Bone marrow (tissue), 2 donors: ENCODE measurements at regions not wholly inside any gene's neighbourhood (a gene's known extent, or its start where the extent isn't known, plus 50 kb on each side); places are given as distances from the start of the nearest gene placed in this dataset.
"Not testable (repeated sequence)": the region's sequence is repeated elsewhere in the genome, so short reads cannot be mapped to it uniquely, and the experiment has no call there.

Source experiments
- DNase-seq, 2 donors: peaks; one replicate each; lab custom pipeline; 2025; lab: John Stamatoyannopoulos, UW

- DNase-seq = not testable (repeated sequence)
Observed at GRCh38 chr7:80292634-80293033, 158.0 kb downstream of the GNAI1 start.

GRCh38 chr7:80288175-80289122, 153.8 kb downstream of the GNAI1 start:
- peak in 1 of 2 donors; percentile 34 for DNase-seq

GRCh38 chr7:80287400-80288174, 153.0 kb downstream of the GNAI1 start:
- DNase-seq = no peak

- DNase-seq = no peak
Observed at GRCh38 chr7:80286611-80287010, 152.0 kb downstream of the GNAI1 start.

- no peak for DNase-seq
Observed at GRCh38 chr7:80284855-80285254, 150.2 kb downstream of the GNAI1 start.

- no peak for DNase-seq
Observed at GRCh38 chr7:80279760-80280159, 145.1 kb downstream of the GNAI1 start.

- no peak for DNase-seq
Observed at GRCh38 chr7:80278737-80279136, 144.1 kb downstream of the GNAI1 start.

- DNase-seq = no peak
Observed at GRCh38 chr7:80277434-80278427, 143.1 kb downstream of the GNAI1 start.
